OCI-LY7 (cell line): ENCODE measurements at regions not wholly inside any gene's neighbourhood (a gene's known extent, or its start where the extent isn't known, plus 50 kb on each side); places are given as distances from the start of the nearest gene placed in this dataset.

Source experiments
- EZH2phosphoT487 ChIP-seq: fragments of 200-600 bp; sonication (generic); IDR thresholded peaks from 2 replicates; pipeline ENCODE4 v1.6.1; 2018; ENCODE audit warnings: low read depth, borderline replicate concordance, mild to moderate bottlenecking, mixed run types, antibody characterized with exemption, low read length, moderate library complexity, mixed read lengths
- TF ChIP-seq, protein P1 (sequence below): fragments of 200-600 bp; sonication (generic); conservative IDR thresholded peaks from 2 replicates; pipeline ENCODE4 v1.5.1; 2014; ENCODE audit warnings: mild to moderate bottlenecking, antibody characterized with exemption, low read length, moderate library complexity, mixed read lengths

DNA sequence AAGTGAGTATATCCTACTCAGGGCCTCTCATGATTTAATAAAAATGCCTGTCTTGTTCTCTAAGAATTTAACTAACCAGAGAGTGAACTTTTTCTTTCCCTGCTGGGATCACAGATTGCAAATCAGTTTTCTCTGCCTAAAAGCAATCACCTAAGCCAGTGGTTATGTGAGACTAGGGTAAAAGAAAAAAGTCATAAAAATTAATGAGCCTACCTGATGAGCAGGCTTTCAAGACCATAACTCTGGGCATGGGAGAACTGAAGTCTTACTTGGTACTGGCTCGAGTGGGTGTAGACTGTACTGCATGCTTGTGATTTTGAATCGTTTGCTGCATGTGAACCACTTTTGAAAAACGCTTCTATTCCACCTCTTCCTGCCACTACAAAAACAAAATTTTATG lies 1677.0 kb upstream of the LRRTM1 start:
- TF ChIP-seq EZH2phosphoT487, result no peak
- TF ChIP-seq, protein P1, sequence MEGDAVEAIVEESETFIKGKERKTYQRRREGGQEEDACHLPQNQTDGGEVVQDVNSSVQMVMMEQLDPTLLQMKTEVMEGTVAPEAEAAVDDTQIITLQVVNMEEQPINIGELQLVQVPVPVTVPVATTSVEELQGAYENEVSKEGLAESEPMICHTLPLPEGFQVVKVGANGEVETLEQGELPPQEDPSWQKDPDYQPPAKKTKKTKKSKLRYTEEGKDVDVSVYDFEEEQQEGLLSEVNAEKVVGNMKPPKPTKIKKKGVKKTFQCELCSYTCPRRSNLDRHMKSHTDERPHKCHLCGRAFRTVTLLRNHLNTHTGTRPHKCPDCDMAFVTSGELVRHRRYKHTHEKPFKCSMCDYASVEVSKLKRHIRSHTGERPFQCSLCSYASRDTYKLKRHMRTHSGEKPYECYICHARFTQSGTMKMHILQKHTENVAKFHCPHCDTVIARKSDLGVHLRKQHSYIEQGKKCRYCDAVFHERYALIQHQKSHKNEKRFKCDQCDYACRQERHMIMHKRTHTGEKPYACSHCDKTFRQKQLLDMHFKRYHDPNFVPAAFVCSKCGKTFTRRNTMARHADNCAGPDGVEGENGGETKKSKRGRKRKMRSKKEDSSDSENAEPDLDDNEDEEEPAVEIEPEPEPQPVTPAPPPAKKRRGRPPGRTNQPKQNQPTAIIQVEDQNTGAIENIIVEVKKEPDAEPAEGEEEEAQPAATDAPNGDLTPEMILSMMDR, result no peak
